ENCODE measurements at regions not wholly inside any gene's neighbourhood (a gene's known extent, or its start where the extent isn't known, plus 50 kb on each side); places are given as distances from the start of the nearest gene placed in this dataset.

DNA sequence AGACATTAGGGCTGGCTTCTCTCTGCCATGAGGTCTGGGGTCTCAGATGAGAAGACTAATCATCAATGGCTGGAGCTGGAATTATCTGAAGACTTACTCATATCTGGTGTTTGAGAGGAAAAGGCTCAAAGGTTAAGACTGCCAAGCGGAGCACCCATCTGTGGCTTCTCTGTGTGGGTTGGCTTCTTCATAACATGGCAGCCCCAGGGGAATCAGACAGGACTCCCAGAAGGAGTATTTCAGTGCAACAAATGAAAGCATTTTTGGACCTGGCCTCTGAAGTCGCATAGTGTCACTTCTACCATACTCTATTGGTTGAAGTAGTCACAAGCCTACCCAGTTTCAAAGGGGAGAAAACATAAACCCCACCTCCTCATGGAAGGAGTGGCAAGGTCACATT is 171.8 kb upstream of the KRR1 start (continued):
- TF ChIP-seq, protein P1, sequence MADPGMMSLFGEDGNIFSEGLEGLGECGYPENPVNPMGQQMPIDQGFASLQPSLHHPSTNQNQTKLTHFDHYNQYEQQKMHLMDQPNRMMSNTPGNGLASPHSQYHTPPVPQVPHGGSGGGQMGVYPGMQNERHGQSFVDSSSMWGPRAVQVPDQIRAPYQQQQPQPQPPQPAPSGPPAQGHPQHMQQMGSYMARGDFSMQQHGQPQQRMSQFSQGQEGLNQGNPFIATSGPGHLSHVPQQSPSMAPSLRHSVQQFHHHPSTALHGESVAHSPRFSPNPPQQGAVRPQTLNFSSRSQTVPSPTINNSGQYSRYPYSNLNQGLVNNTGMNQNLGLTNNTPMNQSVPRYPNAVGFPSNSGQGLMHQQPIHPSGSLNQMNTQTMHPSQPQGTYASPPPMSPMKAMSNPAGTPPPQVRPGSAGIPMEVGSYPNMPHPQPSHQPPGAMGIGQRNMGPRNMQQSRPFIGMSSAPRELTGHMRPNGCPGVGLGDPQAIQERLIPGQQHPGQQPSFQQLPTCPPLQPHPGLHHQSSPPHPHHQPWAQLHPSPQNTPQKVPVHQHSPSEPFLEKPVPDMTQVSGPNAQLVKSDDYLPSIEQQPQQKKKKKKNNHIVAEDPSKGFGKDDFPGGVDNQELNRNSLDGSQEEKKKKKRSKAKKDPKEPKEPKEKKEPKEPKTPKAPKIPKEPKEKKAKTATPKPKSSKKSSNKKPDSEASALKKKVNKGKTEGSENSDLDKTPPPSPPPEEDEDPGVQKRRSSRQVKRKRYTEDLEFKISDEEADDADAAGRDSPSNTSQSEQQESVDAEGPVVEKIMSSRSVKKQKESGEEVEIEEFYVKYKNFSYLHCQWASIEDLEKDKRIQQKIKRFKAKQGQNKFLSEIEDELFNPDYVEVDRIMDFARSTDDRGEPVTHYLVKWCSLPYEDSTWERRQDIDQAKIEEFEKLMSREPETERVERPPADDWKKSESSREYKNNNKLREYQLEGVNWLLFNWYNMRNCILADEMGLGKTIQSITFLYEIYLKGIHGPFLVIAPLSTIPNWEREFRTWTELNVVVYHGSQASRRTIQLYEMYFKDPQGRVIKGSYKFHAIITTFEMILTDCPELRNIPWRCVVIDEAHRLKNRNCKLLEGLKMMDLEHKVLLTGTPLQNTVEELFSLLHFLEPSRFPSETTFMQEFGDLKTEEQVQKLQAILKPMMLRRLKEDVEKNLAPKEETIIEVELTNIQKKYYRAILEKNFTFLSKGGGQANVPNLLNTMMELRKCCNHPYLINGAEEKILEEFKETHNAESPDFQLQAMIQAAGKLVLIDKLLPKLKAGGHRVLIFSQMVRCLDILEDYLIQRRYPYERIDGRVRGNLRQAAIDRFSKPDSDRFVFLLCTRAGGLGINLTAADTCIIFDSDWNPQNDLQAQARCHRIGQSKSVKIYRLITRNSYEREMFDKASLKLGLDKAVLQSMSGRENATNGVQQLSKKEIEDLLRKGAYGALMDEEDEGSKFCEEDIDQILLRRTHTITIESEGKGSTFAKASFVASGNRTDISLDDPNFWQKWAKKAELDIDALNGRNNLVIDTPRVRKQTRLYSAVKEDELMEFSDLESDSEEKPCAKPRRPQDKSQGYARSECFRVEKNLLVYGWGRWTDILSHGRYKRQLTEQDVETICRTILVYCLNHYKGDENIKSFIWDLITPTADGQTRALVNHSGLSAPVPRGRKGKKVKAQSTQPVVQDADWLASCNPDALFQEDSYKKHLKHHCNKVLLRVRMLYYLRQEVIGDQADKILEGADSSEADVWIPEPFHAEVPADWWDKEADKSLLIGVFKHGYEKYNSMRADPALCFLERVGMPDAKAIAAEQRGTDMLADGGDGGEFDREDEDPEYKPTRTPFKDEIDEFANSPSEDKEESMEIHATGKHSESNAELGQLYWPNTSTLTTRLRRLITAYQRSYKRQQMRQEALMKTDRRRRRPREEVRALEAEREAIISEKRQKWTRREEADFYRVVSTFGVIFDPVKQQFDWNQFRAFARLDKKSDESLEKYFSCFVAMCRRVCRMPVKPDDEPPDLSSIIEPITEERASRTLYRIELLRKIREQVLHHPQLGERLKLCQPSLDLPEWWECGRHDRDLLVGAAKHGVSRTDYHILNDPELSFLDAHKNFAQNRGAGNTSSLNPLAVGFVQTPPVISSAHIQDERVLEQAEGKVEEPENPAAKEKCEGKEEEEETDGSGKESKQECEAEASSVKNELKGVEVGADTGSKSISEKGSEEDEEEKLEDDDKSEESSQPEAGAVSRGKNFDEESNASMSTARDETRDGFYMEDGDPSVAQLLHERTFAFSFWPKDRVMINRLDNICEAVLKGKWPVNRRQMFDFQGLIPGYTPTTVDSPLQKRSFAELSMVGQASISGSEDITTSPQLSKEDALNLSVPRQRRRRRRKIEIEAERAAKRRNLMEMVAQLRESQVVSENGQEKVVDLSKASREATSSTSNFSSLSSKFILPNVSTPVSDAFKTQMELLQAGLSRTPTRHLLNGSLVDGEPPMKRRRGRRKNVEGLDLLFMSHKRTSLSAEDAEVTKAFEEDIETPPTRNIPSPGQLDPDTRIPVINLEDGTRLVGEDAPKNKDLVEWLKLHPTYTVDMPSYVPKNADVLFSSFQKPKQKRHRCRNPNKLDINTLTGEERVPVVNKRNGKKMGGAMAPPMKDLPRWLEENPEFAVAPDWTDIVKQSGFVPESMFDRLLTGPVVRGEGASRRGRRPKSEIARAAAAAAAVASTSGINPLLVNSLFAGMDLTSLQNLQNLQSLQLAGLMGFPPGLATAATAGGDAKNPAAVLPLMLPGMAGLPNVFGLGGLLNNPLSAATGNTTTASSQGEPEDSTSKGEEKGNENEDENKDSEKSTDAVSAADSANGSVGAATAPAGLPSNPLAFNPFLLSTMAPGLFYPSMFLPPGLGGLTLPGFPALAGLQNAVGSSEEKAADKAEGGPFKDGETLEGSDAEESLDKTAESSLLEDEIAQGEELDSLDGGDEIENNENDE (IDR thresholded peaks at IDR 0.05; ENCODE audit: low read depth, low read length) = no peak
- no peak for TF ChIP-seq ZNF586 (CRISPR knock-in tag; conservative IDR thresholded peaks at IDR 0.05)
